DOHH2 (cell line): ENCODE measurements at regions not wholly inside any gene's neighbourhood (a gene's known extent, or its start where the extent isn't known, plus 50 kb on each side); places are given as distances from the start of the nearest gene placed in this dataset.

Experiments
- CTCF ChIP-seq: fragments of 200-600 bp; sonication (generic); IDR thresholded peaks from one replicate; pipeline ENCODE4 v1.5.1; 2014; ENCODE audit warnings: antibody characterized with exemption, mild to moderate bottlenecking, low read depth, low read length; ENCODE audit not compliant: poor library complexity, severe bottlenecking
- EZH2phosphoT487 ChIP-seq: fragments of 200-600 bp; sonication (generic); IDR thresholded peaks from 2 replicates; pipeline ENCODE4 v1.6.1; 2017; ENCODE audit warnings: borderline replicate concordance, mild to moderate bottlenecking, antibody characterized with exemption, low read length, moderate library complexity, mixed read lengths

- TF ChIP-seq EZH2phosphoT487 (no peak), CTCF (no peak)
Observed at GRCh38 chr13:81442904-81443303, 1102.0 kb upstream of the SPRY2 start.
